Liver (tissue), 8 donors: ENCODE measurements at regions not wholly inside any gene's neighbourhood (a gene's known extent, or its start where the extent isn't known, plus 50 kb on each side); places are given as distances from the start of the nearest gene placed in this dataset.

Experiments
- DNase-seq: peaks from one replicate; pipeline ENCODE4 v3.0.0-alpha.2; 2017; ENCODE audit warnings: low spot score
- H3K27ac ChIP-seq, 2 donors: one replicate each; pipeline ENCODE4 v1.7.0; 2013; ENCODE audit warnings: inconsistent platforms in 2 of 2, low read length in 2 of 2, control low read depth in 1 of 2, low read depth in 1 of 2, mild to moderate bottlenecking in 1 of 2
- H3K27me3 ChIP-seq, 4 donors: one replicate each; pipeline versions ENCODE4 v1.6.1 to v1.7.0; 2013; ENCODE audit warnings: low read length in 3 of 4, inconsistent platforms in 1 of 4, mild to moderate bottlenecking in 1 of 4, moderate library complexity in 1 of 4; ENCODE audit not compliant: control insufficient read depth in 4 of 4, insufficient read depth in 4 of 4
- H3K36me3 ChIP-seq, 4 donors: one replicate each; pipeline versions ENCODE4 v1.6.1 to v1.7.0; 2013; ENCODE audit warnings: low read length in 3 of 4, mild to moderate bottlenecking in 3 of 4, low read depth in 1 of 4, moderate library complexity in 1 of 4; ENCODE audit not compliant: control insufficient read depth in 4 of 4, insufficient read depth in 3 of 4
- H3K4me1 ChIP-seq, 4 donors: one replicate each; pipeline versions ENCODE4 v1.6.1 to v1.7.0; 2013; ENCODE audit warnings: low read length in 3 of 4, mild to moderate bottlenecking in 3 of 4, moderate library complexity in 1 of 4; ENCODE audit not compliant: control insufficient read depth in 4 of 4, insufficient read depth in 4 of 4
- H3K4me3 ChIP-seq, 3 donors: one replicate each; pipeline versions ENCODE4 v1.6.1 to v1.7.0; 2013; ENCODE audit warnings: low read length in 3 of 3, control low read depth in 1 of 3, low read depth in 1 of 3, mild to moderate bottlenecking in 1 of 3
- H3K9ac ChIP-seq, 2 donors: one replicate each; pipeline ENCODE4 v1.7.0; 2013; ENCODE audit warnings: low read length in 2 of 2, mild to moderate bottlenecking in 2 of 2, moderate library complexity in 2 of 2, control low read depth in 1 of 2, low read depth in 1 of 2
- H3K9me3 ChIP-seq, 4 donors: one replicate each; pipeline versions ENCODE4 v1.6.1 to v1.7.0; 2013; ENCODE audit warnings: low read length in 3 of 4; ENCODE audit not compliant: control insufficient read depth in 4 of 4
- EGR1 ChIP-seq, 2 donors: IDR thresholded peaks; 2 replicates each; pipeline ENCODE4 v1.6.1; 2016 to 2018; ENCODE audit warnings: antibody characterized with exemption in 2 of 2, low read depth in 2 of 2
- FOXA1 ChIP-seq: IDR thresholded peaks from 2 replicates; pipeline ENCODE4 v1.6.1; 2016; ENCODE audit warnings: antibody characterized with exemption
- FOXA2 ChIP-seq: IDR thresholded peaks from 2 replicates; pipeline ENCODE4 v1.6.1; 2016; ENCODE audit warnings: antibody characterized with exemption
- GABPA ChIP-seq, 2 donors: IDR thresholded peaks in 1 of 2; conservative IDR thresholded peaks in 1 of 2; 2 replicates each; pipeline ENCODE4 v1.6.1; 2016; ENCODE audit warnings: antibody characterized with exemption in 2 of 2, mild to moderate bottlenecking in 1 of 2, moderate library complexity in 1 of 2
- HNF4A ChIP-seq, 2 donors: conservative IDR thresholded peaks; 2 replicates each; pipeline ENCODE4 v1.6.1; 2016; ENCODE audit warnings: antibody characterized with exemption in 2 of 2, mild to moderate bottlenecking in 2 of 2
- HNF4G ChIP-seq: IDR thresholded peaks from 2 replicates; pipeline ENCODE4 v1.6.1; 2016; ENCODE audit warnings: antibody characterized with exemption
- JUND ChIP-seq, 2 donors: IDR thresholded peaks; 2 replicates each; pipeline ENCODE4 v1.6.1; 2016; ENCODE audit warnings: antibody characterized with exemption in 2 of 2
- RXRA ChIP-seq, 2 donors: IDR thresholded peaks; 2 replicates each; pipeline ENCODE4 v1.6.1; 2017 to 2018; ENCODE audit warnings: antibody characterized with exemption in 2 of 2, mild to moderate bottlenecking in 1 of 2
- SP1 ChIP-seq: IDR thresholded peaks from 2 replicates; pipeline ENCODE4 v1.6.1; 2018; ENCODE audit warnings: antibody characterized with exemption, mild to moderate bottlenecking
- TAF1 ChIP-seq: conservative IDR thresholded peaks from 2 replicates; pipeline ENCODE4 v1.6.1; 2016; ENCODE audit warnings: antibody characterized with exemption, mild to moderate bottlenecking
- WGBS: extraction: QIAGEN DNeasy Blood & Tissue Kit; methylation state at CpG from one replicate; pipeline ENCODE4 v1.1.7; 2013; 5-methylcytosine and 5-hydroxymethylcytosine counted together
- TF ChIP-seq, protein P1 (sequence below): IDR thresholded peaks from 2 replicates; pipeline ENCODE4 v1.6.1; 2016; ENCODE audit warnings: antibody characterized with exemption, mild to moderate bottlenecking
- TF ChIP-seq, protein P2 (sequence below): IDR thresholded peaks from 2 replicates; pipeline ENCODE4 v1.6.1; 2016; ENCODE audit warnings: antibody characterized with exemption
- TF ChIP-seq, protein P3 (sequence below): IDR thresholded peaks from 2 replicates; pipeline ENCODE4 v1.6.1; 2016; ENCODE audit warnings: antibody characterized with exemption
- TF ChIP-seq, protein P4 (sequence below): IDR thresholded peaks from 2 replicates; pipeline ENCODE4 v1.6.1; 2016; ENCODE audit warnings: antibody characterized with exemption
- TF ChIP-seq, protein P5 (sequence below): fragments of 150-350 bp; IDR thresholded peaks from 2 replicates; pipeline ENCODE4 v1.5.1; 2017; ENCODE audit warnings: improper control_type of control experiment, low read depth, low read length; ENCODE audit not compliant: missing input control
- donor health status: healthy.
- donor health status: healthy.
- donor health status: healthy.
- donor health status: healthy.
- donor health status: healthy.

DNA sequence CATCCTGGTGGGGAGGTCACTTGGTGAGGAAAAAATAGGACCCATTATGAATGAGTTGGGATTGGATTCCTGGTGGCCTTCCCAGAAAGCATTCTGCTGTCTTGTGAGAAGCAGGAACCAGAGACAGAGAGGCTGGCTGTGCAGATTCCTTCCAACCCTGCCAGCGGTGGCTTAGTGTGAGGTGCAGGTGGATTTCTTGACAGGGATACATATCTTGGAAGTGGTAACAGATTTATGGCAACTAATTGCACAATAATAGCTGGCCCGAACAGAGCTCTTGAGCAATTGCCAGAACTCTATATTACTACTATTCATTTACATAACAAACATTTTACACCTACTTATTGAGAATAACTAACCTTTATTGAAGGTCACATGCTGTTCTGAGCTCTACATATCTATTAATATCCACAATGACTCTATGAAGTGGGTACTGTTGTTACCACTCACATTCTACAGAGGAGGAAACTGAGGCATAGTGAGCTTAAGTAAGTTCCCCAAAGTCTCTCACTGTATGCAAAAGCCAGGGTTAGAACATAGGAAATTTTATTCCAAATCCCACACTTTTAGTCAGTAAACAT, 173.9 kb upstream of the SERP2 start:
- H3K36me3 ChIP-seq: no peaks in the 10 kb centered on the region
- DNase-seq: no peak
- TF ChIP-seq, protein P1, sequence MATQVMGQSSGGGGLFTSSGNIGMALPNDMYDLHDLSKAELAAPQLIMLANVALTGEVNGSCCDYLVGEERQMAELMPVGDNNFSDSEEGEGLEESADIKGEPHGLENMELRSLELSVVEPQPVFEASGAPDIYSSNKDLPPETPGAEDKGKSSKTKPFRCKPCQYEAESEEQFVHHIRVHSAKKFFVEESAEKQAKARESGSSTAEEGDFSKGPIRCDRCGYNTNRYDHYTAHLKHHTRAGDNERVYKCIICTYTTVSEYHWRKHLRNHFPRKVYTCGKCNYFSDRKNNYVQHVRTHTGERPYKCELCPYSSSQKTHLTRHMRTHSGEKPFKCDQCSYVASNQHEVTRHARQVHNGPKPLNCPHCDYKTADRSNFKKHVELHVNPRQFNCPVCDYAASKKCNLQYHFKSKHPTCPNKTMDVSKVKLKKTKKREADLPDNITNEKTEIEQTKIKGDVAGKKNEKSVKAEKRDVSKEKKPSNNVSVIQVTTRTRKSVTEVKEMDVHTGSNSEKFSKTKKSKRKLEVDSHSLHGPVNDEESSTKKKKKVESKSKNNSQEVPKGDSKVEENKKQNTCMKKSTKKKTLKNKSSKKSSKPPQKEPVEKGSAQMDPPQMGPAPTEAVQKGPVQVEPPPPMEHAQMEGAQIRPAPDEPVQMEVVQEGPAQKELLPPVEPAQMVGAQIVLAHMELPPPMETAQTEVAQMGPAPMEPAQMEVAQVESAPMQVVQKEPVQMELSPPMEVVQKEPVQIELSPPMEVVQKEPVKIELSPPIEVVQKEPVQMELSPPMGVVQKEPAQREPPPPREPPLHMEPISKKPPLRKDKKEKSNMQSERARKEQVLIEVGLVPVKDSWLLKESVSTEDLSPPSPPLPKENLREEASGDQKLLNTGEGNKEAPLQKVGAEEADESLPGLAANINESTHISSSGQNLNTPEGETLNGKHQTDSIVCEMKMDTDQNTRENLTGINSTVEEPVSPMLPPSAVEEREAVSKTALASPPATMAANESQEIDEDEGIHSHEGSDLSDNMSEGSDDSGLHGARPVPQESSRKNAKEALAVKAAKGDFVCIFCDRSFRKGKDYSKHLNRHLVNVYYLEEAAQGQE: no peak
- TF ChIP-seq HNF4G (no peak), JUND (IDR thresholded peaks at IDR 0.05) (no peak), GABPA (IDR thresholded peaks at IDR 0.05 in 1 of 2, conservative IDR thresholded peaks at IDR 0.05 in 1 of 2) (no peak), FOXA1 (no peak)
- TF ChIP-seq, protein P2, sequence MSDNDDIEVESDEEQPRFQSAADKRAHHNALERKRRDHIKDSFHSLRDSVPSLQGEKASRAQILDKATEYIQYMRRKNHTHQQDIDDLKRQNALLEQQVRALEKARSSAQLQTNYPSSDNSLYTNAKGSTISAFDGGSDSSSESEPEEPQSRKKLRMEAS: no peak
- TF ChIP-seq, protein P3, sequence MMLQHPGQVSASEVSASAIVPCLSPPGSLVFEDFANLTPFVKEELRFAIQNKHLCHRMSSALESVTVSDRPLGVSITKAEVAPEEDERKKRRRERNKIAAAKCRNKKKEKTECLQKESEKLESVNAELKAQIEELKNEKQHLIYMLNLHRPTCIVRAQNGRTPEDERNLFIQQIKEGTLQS: no peak
- H3K27ac ChIP-seq: no peak overlapping the region
- peaks cover 0 to 4% (median 0%) of the 10 kb centered on the region in 4 donors for H3K4me1 ChIP-seq
- H3K4me3 ChIP-seq: no peak overlapping the region
- no peaks in the 10 kb centered on the region for H3K27me3 ChIP-seq
- no peaks in the 10 kb centered on the region for H3K9me3 ChIP-seq
- no peak overlapping the region for H3K9ac ChIP-seq
- WGBS: 64% methylated on average over 2 of the region's 2 CpGs

DNA sequence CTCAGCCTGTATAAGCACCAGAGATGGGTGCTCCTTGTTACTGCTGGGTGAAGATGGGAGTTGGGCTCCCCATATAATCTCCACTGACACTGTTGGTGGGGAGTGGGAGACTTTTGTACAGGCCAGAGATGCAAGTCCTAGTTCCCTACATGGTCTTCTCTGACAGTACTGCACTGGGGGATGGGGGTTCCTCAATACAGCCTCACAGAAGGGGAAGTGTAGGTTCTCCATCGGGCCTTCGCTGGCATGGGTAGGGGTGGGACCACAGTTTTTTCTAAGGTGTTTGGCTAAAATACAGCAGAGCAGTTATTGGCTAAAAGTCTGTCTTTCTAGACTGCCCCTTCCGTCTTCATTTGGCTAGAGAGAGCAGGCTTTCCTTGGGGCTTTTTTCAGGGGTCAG, 167.2 kb upstream of the SERP2 start:
- H3K27ac ChIP-seq: no peak overlapping the region
- peaks cover 0 to 8% (median 3%) of the 10 kb centered on the region in 4 donors for H3K4me1 ChIP-seq
- 87% methylated on average over 3 of the region's 3 CpGs for WGBS
- H3K9ac ChIP-seq: no peak overlapping the region
- no peaks in the 10 kb centered on the region for H3K27me3 ChIP-seq
- no peak overlapping the region for H3K4me3 ChIP-seq
- no peak for DNase-seq
- TF ChIP-seq, protein P2: no peak
- TF ChIP-seq HNF4A (conservative IDR thresholded peaks at IDR 0.05) (no peak), FOXA1 (no peak), SP1 (no peak)
- TF ChIP-seq, protein P4, sequence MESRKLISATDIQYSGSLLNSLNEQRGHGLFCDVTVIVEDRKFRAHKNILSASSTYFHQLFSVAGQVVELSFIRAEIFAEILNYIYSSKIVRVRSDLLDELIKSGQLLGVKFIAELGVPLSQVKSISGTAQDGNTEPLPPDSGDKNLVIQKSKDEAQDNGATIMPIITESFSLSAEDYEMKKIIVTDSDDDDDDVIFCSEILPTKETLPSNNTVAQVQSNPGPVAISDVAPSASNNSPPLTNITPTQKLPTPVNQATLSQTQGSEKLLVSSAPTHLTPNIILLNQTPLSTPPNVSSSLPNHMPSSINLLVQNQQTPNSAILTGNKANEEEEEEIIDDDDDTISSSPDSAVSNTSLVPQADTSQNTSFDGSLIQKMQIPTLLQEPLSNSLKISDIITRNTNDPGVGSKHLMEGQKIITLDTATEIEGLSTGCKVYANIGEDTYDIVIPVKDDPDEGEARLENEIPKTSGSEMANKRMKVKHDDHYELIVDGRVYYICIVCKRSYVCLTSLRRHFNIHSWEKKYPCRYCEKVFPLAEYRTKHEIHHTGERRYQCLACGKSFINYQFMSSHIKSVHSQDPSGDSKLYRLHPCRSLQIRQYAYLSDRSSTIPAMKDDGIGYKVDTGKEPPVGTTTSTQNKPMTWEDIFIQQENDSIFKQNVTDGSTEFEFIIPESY: no peak
- peaks cover 0 to 3% (median 0%) of the 10 kb centered on the region in 4 donors for H3K9me3 ChIP-seq
- no peaks in the 10 kb centered on the region for H3K36me3 ChIP-seq

DNA sequence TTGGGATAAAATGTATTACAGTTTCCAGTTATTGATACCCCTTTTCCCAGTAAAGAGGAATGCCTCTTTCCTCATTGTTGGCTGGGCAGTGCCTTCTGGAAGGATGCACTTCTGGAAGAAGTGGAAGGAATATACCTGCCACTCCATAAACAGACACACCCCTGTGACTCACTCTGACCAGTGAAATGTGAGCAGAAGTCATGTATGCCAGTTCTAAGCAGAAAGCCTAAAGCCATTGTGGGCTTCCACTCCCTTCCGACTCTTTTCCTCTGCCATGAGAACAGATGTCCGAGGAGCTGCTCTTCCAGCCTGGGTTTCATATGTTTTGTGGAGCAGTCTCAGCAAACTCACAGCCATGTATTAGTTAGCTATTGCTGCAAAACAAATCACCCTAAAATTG, 166.1 kb upstream of the SERP2 start:
- Histone ChIP-seq H3K36me3 (no peaks in the 10 kb centered on the region), H3K27me3 (no peaks in the 10 kb centered on the region), H3K9ac (no peak overlapping the region), H3K4me1 (peaks cover 0 to 8% (median 3%) of the 10 kb centered on the region in 4 donors), H3K9me3 (peaks cover 0 to 3% (median 0%) of the 10 kb centered on the region in 4 donors), H3K4me3 (no peak overlapping the region), H3K27ac (no peak overlapping the region)
- 97% methylated on average over 2 of the region's 2 CpGs for WGBS
- no peak for DNase-seq
- TF ChIP-seq RXRA (IDR thresholded peaks at IDR 0.05) (no peak), JUND (IDR thresholded peaks at IDR 0.05) (no peak), TAF1 (no peak), FOXA2 (no peak), SP1 (no peak), EGR1 (IDR thresholded peaks at IDR 0.05; ENCODE audit: low read depth in 2 of 2) (no peak), GABPA (IDR thresholded peaks at IDR 0.05 in 1 of 2, conservative IDR thresholded peaks at IDR 0.05 in 1 of 2) (no peak), HNF4G (no peak)
- TF ChIP-seq, protein P3: no peak
- TF ChIP-seq, protein P5, sequence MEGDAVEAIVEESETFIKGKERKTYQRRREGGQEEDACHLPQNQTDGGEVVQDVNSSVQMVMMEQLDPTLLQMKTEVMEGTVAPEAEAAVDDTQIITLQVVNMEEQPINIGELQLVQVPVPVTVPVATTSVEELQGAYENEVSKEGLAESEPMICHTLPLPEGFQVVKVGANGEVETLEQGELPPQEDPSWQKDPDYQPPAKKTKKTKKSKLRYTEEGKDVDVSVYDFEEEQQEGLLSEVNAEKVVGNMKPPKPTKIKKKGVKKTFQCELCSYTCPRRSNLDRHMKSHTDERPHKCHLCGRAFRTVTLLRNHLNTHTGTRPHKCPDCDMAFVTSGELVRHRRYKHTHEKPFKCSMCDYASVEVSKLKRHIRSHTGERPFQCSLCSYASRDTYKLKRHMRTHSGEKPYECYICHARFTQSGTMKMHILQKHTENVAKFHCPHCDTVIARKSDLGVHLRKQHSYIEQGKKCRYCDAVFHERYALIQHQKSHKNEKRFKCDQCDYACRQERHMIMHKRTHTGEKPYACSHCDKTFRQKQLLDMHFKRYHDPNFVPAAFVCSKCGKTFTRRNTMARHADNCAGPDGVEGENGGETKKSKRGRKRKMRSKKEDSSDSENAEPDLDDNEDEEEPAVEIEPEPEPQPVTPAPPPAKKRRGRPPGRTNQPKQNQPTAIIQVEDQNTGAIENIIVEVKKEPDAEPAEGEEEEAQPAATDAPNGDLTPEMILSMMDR: no peak
- TF ChIP-seq, protein P2: no peak
- TF ChIP-seq, protein P4: no peak
